Natural killer cell treated with Interleukin-12 subunit alpha and Interleukin-12 subunit beta and Interleukin-15 and Interleukin-18, amount 100 ng/mL, for 72 hours (primary cell): ENCODE measurements at regions not wholly inside any gene's neighbourhood (a gene's known extent, or its start where the extent isn't known, plus 50 kb on each side); places are given as distances from the start of the nearest gene placed in this dataset.

Experiments
- ATAC-seq, 2 donors: fragments of 150-1000 bp; cut with Tn5 transposase in 1 of 2; sonication (Bioruptor Pico), chemical (Tn5 transposase) in 1 of 2; 2 replicates each; pipeline ENCODE4 v1.10.0; 2021
- DNase-seq: peaks from one replicate; pipeline ENCODE4 v3.0.0; 2022; ENCODE audit warnings: low spot score
- H3K27ac Mint-ChIP-seq, 2 donors: 1 replicate in 1 of 2; 2 replicates in 1 of 2; pipeline ENCODE4 v1.8.0; 2022; ENCODE audit warnings: mixed read lengths in 2 of 2, mild to moderate bottlenecking in 1 of 2, moderate library complexity in 1 of 2
- H3K27me3 Mint-ChIP-seq, 2 donors: 1 replicate in 1 of 2; 2 replicates in 1 of 2; pipeline ENCODE4 v1.8.0; 2022; ENCODE audit warnings: mixed read lengths in 2 of 2
- H3K36me3 Mint-ChIP-seq: one replicate; pipeline ENCODE4 v1.8.0; 2022; ENCODE audit warnings: mixed read lengths
- H3K4me1 Mint-ChIP-seq, 2 donors: 1 replicate in 1 of 2; 2 replicates in 1 of 2; pipeline ENCODE4 v1.8.0; 2022; ENCODE audit warnings: low read depth in 2 of 2, mixed read lengths in 2 of 2, mild to moderate bottlenecking in 1 of 2
- H3K4me3 Mint-ChIP-seq: one replicate; pipeline ENCODE4 v1.8.0; 2022; ENCODE audit warnings: mixed read lengths
- H3K9me3 Mint-ChIP-seq: 2 replicates; pipeline ENCODE4 v1.8.0; 2022; ENCODE audit warnings: mixed read lengths

DNA sequence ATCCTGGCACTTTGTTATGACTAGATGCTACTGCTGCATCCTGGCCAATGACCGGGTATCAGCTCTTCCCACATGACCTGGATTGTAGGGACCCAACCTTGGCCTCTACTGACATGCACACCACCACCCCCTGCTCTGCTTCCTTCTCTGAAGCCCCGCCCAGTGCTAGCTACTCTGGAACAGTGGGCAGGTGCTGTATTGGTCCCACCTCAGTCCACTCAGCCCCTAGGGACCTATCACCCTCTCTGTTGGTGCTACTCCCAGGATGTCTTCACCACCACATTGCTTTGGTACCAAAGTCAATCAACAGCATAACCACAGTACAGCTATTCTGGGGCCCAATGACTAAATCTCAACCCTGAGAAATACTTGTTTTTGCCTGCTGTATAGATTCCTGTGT lies 170.2 kb upstream of the PRICKLE2 start:
- H3K27ac Mint-ChIP-seq, result no peak overlapping the region
- H3K27me3 Mint-ChIP-seq, result peaks cover 0 to 2% of the 10 kb centered on the region in 2 donors
- DNase-seq, result no peak
- no peak for ATAC-seq
- no peak overlapping the region for H3K4me3 Mint-ChIP-seq
- H3K36me3 Mint-ChIP-seq, result no peaks in the 10 kb centered on the region
- no peaks in the 10 kb centered on the region for H3K4me1 Mint-ChIP-seq
- H3K9me3 Mint-ChIP-seq, result no peaks in the 10 kb centered on the region

DNA sequence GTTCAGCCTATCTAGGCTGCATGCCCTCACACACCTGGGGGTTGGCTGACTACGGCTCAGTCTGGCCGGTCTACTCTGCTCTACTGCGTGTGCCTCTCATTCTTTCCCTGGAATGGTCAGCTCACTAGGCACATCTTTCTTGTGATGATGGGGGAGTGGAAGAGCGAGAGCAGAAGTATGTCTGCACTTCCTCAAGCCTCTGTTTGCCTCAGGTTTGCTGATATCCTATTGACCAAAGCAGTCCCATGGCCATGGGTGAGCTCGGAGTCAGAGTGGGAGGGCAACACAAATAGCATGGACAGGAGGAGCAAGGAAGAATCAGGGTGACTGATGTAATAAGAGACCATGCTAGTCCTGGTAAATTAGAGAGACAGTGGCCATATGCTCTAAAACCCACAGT lies 167.9 kb upstream of the PRICKLE2 start:
- H3K27ac Mint-ChIP-seq, result no peak overlapping the region
- peaks cover 3% of the 10 kb centered on the region for H3K9me3 Mint-ChIP-seq
- H3K4me3 Mint-ChIP-seq, result no peak overlapping the region
- DNase-seq (no peak), ATAC-seq (no peak)
- no peaks in the 10 kb centered on the region for H3K36me3 Mint-ChIP-seq
- H3K4me1 Mint-ChIP-seq, result no peaks in the 10 kb centered on the region
- peaks cover 0 to 2% of the 10 kb centered on the region in 2 donors for H3K27me3 Mint-ChIP-seq

DNA sequence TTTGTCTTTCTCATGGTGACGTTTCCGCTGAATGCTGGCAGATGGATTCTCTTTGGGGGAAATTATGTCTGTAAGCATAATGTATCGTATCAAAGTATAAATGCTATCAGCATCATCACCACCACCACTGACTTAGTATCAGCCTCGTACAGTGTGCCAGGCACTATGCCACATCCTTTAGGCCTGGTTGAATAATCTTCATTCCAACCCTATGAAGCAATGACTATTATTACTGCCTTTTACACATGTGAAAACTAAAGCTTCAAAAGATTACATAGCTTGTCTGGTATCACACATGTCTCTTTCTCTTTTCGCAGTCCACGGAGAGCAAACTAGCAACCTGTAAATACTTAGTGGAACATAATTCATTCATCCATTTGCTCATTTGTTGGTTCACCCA lies 166.7 kb upstream of the PRICKLE2 start:
- no peak for DNase-seq
- Mint-ChIP-seq H3K27me3 (peaks cover 0 to 2% of the 10 kb centered on the region in 2 donors), H3K4me1 (no peaks in the 10 kb centered on the region), H3K36me3 (no peaks in the 10 kb centered on the region), H3K4me3 (no peak overlapping the region), H3K27ac (no peak overlapping the region), H3K9me3 (peaks cover 3% of the 10 kb centered on the region)
- no peak for ATAC-seq

DNA sequence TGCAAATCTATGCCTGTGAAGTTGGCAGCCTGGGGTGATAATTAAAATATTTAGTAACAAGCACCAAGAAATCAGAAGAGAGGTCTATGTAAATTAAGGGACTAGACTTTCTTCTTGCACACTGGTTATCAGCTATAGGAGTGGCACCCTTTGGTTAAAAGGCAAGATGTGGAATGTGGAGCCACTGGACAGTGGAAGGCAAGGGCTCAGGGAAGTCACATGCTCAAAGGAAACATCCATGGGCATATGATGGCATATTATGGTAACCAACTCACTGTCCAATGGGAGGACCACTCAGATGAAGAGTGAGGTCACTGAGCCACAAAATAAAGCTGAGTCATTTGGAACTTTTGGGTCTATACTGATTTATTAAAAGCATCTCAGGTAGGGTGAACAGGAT lies 165.6 kb upstream of the PRICKLE2 start:
- Mint-ChIP-seq H3K4me3 (no peak overlapping the region), H3K9me3 (peaks cover 3% of the 10 kb centered on the region)

DNA sequence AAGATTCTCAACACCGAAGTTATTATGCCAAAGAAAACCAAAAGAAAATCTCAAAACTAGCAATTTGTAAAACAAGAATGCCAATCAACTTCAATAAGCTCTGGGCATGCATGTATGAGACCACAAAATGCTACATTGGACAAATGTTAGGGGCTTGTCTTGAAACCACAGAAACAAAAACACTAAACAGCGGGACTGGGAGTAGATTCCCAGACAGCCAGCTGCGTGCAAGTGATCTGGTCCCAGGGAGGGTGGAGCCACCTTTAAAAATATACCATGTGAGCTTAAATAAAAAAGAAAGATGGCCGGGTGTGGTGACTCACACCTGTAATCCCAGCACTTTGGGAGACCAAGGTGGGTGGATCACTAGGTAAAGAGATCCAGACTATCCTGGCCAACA lies 163.6 kb upstream of the PRICKLE2 start:
- ATAC-seq (no peak), DNase-seq (no peak)
- H3K9me3 Mint-ChIP-seq, result peaks cover 7% of the 10 kb centered on the region
- no peak overlapping the region for H3K4me3 Mint-ChIP-seq
- H3K27ac Mint-ChIP-seq, result no peak overlapping the region
- peaks cover 0 to 6% of the 10 kb centered on the region in 2 donors for H3K27me3 Mint-ChIP-seq
- no peaks in the 10 kb centered on the region for H3K4me1 Mint-ChIP-seq
- no peaks in the 10 kb centered on the region for H3K36me3 Mint-ChIP-seq

More for the DNA sequence above, 165.6 kb upstream of the PRICKLE2 start:
- ATAC-seq (no peak), DNase-seq (no peak)
- H3K4me1 Mint-ChIP-seq, result no peaks in the 10 kb centered on the region
- H3K27ac Mint-ChIP-seq, result no peak overlapping the region
- no peaks in the 10 kb centered on the region for H3K36me3 Mint-ChIP-seq
- peaks cover 0 to 2% of the 10 kb centered on the region in 2 donors for H3K27me3 Mint-ChIP-seq

DNA sequence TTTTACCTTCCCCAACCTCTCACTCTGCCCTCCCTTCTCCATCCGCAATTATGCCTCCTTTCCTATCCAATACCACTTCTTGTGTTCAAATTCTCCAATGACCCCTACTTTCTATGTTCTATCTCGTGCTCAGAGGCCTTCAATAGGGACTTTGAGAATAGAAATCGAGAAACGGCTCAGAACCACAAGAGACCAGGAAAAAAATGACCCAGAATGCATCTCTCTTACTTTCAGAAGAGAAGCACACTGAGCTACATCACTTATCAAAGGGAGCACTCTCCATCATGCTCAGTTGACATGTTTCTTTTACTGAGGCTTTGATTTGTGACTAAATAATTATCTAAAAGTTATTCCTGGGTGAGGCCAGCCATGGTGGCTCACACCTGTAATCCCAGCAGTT lies 162.4 kb upstream of the PRICKLE2 start:
- H3K27me3 Mint-ChIP-seq, result peaks cover 0 to 6% of the 10 kb centered on the region in 2 donors
- H3K9me3 Mint-ChIP-seq, result peaks cover 7% of the 10 kb centered on the region
- no peaks in the 10 kb centered on the region for H3K36me3 Mint-ChIP-seq
- no peaks in the 10 kb centered on the region for H3K4me1 Mint-ChIP-seq
- DNase-seq (no peak), ATAC-seq (no peak)
- H3K4me3 Mint-ChIP-seq, result no peak overlapping the region
- no peak overlapping the region for H3K27ac Mint-ChIP-seq

DNA sequence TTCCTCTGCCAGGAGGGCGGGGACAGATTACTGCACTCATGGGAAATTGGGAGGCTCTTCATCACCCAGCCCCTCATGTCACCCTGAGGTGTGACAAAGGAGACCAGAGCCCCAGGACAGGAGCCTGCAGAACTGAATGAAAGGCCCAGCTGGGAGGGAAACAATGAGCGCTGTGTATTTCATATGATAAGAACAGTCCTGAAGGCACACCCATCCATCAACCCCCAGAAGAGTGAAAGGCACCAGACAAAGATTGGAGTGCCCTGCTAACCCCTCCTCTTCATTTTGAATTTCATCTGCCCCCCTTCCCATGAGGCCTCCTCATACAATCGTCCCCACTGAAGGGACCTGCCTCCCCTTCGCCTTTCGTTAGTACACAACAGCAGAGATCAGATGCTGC lies 160.0 kb upstream of the PRICKLE2 start:
- Mint-ChIP-seq H3K27me3 (peaks cover 0 to 6% of the 10 kb centered on the region in 2 donors), H3K36me3 (no peaks in the 10 kb centered on the region), H3K9me3 (peaks cover 7% of the 10 kb centered on the region), H3K4me3 (no peak overlapping the region), H3K4me1 (no peaks in the 10 kb centered on the region), H3K27ac (no peak overlapping the region)
- ATAC-seq, result no peak
- DNase-seq, result no peak

DNA sequence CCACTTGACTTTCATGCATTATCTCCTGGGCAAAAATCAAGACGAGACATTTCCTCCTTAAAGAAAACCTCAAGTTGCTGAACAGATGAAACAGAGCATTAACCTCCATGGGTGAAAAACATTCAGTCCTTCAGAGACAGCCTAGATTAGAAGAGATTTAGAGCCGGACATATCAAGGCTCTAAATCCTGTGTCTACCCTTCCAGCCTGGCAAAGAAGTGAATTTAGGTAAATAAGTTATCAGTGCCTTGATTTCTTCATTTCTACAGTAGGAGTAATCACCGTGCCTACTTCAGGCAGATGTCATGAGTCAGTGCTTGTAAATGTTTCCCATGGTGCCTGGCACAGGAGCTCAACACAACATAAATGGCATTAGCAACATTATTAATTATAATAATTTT lies 159.3 kb upstream of the PRICKLE2 start:
- no peak overlapping the region for H3K4me3 Mint-ChIP-seq
- peaks cover 7% of the 10 kb centered on the region for H3K9me3 Mint-ChIP-seq
- ATAC-seq (no peak), DNase-seq (no peak)
- H3K4me1 Mint-ChIP-seq, result no peaks in the 10 kb centered on the region
- no peaks in the 10 kb centered on the region for H3K36me3 Mint-ChIP-seq
- no peak overlapping the region for H3K27ac Mint-ChIP-seq
- peaks cover 0 to 6% of the 10 kb centered on the region in 2 donors for H3K27me3 Mint-ChIP-seq

DNA sequence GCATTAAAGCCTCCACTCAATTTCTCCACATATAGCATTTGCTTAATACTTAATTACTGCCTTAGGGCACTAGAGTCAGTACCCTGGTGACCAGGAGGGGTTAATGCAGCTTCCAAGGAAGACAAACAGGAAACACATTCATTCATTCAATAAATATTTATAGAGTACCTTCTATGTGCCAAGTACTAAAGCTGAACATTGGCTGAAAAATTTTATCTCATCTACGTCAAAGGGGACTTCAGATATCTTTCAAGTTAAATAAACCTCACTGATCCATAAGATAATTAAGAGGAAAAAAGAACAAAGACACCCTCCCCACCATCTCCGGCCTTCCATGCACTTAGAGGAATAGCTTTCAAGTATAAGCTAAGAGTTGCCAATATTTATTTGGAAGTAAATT lies 156.9 kb upstream of the PRICKLE2 start:
- DNase-seq (no peak), ATAC-seq (no peak)
- Mint-ChIP-seq H3K27ac (no peak overlapping the region), H3K36me3 (no peaks in the 10 kb centered on the region), H3K4me1 (no peaks in the 10 kb centered on the region), H3K9me3 (peaks cover 4% of the 10 kb centered on the region), H3K4me3 (no peak overlapping the region), H3K27me3 (peaks cover 0 to 6% of the 10 kb centered on the region in 2 donors)

DNA sequence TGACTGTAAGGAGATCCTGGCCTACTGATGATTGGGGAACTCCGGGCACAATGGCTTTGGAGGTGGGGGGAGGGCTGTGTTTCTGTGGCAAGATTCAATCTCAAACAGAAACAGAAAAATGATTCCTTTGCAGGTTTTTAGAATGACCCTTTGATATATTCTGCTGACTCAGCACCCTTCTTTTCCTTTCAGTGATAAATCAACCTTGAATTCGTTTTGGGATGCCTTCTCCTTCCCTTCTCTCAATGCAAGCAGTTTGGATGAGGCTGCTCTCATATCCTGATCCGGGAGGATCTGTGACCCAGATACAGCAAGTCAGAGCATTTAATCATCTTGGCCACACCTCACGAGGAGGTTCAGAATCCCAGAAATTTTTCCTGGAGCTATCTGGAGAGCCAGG lies 156.1 kb upstream of the PRICKLE2 start:
- H3K27ac Mint-ChIP-seq, result no peak overlapping the region
- peaks cover 0 to 6% of the 10 kb centered on the region in 2 donors for H3K27me3 Mint-ChIP-seq
- no peaks in the 10 kb centered on the region for H3K36me3 Mint-ChIP-seq
- DNase-seq, result no peak
- no peak overlapping the region for H3K4me3 Mint-ChIP-seq
- peaks cover 9% of the 10 kb centered on the region for H3K9me3 Mint-ChIP-seq
- ATAC-seq, result no peak
- no peaks in the 10 kb centered on the region for H3K4me1 Mint-ChIP-seq

DNA sequence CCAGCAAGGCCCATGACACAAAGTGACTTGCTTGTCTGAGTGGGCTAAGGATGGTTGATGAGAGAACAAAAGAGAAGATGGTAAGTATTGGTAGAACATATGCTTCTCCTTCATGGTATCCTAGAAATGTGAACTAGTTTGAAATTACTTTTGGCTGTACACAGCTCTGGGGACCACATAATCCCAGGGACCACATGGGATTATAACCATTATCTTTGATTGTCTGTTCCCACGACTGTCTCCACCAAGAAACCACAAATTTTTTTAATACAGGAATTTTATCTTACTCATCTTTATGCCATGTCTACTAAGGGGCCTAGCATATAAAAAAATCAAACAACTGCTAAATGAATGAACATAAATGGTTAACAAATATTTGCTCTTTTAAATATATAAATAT lies 155.3 kb upstream of the PRICKLE2 start:
- Mint-ChIP-seq H3K4me3 (no peak overlapping the region), H3K4me1 (no peaks in the 10 kb centered on the region), H3K27me3 (peaks cover 0 to 6% of the 10 kb centered on the region in 2 donors), H3K9me3 (peaks cover 9% of the 10 kb centered on the region), H3K27ac (no peak overlapping the region), H3K36me3 (no peaks in the 10 kb centered on the region)
- no peak for ATAC-seq
- DNase-seq, result no peak

DNA sequence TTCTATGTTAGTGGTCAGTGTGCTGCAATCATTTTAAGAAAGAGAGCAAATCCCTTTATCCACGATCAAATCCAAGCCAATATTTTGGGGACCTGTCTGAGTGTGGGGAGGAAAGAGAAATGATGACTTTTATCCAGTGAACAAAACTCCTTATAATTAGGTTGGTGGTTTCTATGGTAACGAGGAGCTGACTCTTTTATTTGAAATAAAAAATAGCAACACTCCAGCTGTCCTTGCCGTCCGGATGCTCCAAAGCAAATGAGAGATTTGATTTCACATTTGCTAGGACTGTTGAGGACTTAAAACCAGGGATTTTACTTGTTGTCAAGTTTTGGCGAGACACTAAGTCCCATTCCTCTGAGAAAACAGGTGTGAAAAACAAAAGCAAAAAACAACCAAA lies 154.0 kb upstream of the PRICKLE2 start:
- H3K4me3 Mint-ChIP-seq, result no peak overlapping the region
- peaks cover 12% of the 10 kb centered on the region for H3K9me3 Mint-ChIP-seq
- DNase-seq, result no peak
- no peaks in the 10 kb centered on the region for H3K4me1 Mint-ChIP-seq
- no peak overlapping the region for H3K27ac Mint-ChIP-seq
- H3K27me3 Mint-ChIP-seq, result peaks cover 0 to 2% of the 10 kb centered on the region in 2 donors
- no peaks in the 10 kb centered on the region for H3K36me3 Mint-ChIP-seq
- ATAC-seq, result no peak

DNA sequence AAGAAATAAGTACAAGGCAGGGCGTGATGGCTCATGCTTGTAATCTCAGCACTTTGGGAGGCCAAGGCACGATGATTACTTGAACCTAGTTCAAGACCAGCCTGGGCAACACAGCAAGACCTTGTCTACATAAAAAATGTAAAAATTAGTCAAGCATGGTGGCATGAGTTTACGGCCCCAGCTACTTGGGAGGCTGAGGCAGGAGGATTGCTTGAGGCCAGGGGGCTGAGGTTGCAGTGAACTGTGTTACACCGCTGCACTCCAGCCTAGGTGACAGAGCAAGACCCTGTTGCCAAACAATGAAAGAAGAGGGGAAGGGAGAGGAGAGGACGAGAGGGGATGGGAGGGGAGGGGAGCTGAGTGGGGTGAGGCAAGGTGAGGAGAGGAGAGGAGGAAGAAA lies 152.7 kb upstream of the PRICKLE2 start:
- no peak for DNase-seq
- H3K4me1 Mint-ChIP-seq, result no peaks in the 10 kb centered on the region
- H3K4me3 Mint-ChIP-seq, result no peak overlapping the region
- ATAC-seq, result no peak
- H3K27ac Mint-ChIP-seq, result no peak overlapping the region
- H3K27me3 Mint-ChIP-seq, result no peaks in the 10 kb centered on the region
- H3K36me3 Mint-ChIP-seq, result no peaks in the 10 kb centered on the region
- peaks cover 12% of the 10 kb centered on the region for H3K9me3 Mint-ChIP-seq

DNA sequence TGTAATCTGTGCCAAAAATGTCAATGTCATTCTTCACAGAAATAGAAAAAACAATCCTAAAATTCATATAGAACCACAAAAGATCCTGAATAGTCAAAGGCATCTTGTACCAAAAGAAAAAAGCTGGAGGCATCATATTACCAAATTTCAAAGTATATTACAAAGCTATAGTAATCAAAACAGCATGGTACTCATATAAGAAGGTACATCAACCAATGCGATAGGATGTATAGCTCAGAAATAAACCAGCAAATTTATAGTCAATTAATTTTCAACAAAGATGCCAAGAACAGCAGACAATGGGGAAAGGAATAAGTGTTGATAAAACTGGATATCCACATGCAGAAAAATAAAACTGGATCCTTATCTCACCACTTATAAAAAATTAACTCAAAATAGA lies 150.5 kb upstream of the PRICKLE2 start:
- DNase-seq, result no peak
- Mint-ChIP-seq H3K27me3 (no peaks in the 10 kb centered on the region), H3K9me3 (peaks cover 12% of the 10 kb centered on the region), H3K27ac (no peak overlapping the region), H3K4me1 (no peaks in the 10 kb centered on the region), H3K4me3 (no peak overlapping the region), H3K36me3 (no peaks in the 10 kb centered on the region)
- no peak for ATAC-seq

DNA sequence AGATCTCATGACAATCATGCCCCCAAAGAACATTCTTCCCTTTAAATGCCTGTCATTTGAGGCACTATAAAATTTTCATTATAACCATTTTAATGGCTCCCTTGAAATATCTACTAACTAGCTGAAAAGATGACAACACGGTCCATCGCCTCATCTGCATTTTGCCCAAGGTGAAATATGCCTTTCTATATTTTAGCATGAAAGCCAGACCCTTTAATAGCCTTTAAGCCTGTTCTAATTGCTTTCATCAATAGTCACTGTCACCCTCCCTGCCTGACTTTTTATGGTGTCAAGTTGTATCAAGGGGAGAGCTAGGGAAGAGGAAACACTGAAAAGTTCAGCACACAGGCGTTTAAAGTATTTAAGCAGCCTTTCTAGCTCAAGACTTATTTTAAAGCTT lies 144.1 kb upstream of the PRICKLE2 start:
- ATAC-seq (no peak), DNase-seq (no peak)
- H3K4me3 Mint-ChIP-seq, result no peak overlapping the region
- H3K4me1 Mint-ChIP-seq, result no peaks in the 10 kb centered on the region
- peaks cover 4% of the 10 kb centered on the region for H3K9me3 Mint-ChIP-seq
- H3K27me3 Mint-ChIP-seq, result no peaks in the 10 kb centered on the region
- no peak overlapping the region for H3K27ac Mint-ChIP-seq
- no peaks in the 10 kb centered on the region for H3K36me3 Mint-ChIP-seq
